Left lung (tissue), 4 donors: ENCODE measurements at regions not wholly inside any gene's neighbourhood (a gene's known extent, or its start where the extent isn't known, plus 50 kb on each side); places are given as distances from the start of the nearest gene placed in this dataset.

Experiments
- ATAC-seq: fragments of 200-7000 bp; cut with Tn5 transposase; one replicate; pipeline ENCODE4 v1.9.1; 2020; ENCODE audit warnings: moderate library complexity
- DNase-seq, 4 donors: peaks; one replicate each; pipeline ENCODE4 v3.0.0-alpha.2; 2013 to 2020
- H3K27ac ChIP-seq, 2 donors: fragments of 200-600 bp; sonication (generic) in 1 of 2; one replicate each; pipeline versions ENCODE4 v1.5.0 to v1.8.0; 2020 to 2021
- H3K27me3 ChIP-seq, 2 donors: fragments of 200-600 bp; sonication (generic) in 1 of 2; one replicate each; pipeline versions ENCODE4 v1.5.0 to v1.8.0; 2020 to 2021
- H3K36me3 ChIP-seq, 2 donors: fragments of 200-600 bp; sonication (generic) in 1 of 2; one replicate each; pipeline versions ENCODE4 v1.5.0 to v1.8.0; 2020 to 2021
- H3K4me1 ChIP-seq, 2 donors: fragments of 200-600 bp; one replicate each; pipeline ENCODE4 v1.8.0; 2021
- H3K4me3 ChIP-seq, 2 donors: fragments of 200-600 bp; sonication (generic) in 1 of 2; one replicate each; pipeline versions ENCODE4 v1.5.0 to v1.8.0; 2020 to 2021; ENCODE audit warnings: mild to moderate bottlenecking in 1 of 2
- H3K9me3 ChIP-seq, 2 donors: fragments of 200-600 bp; sonication (generic) in 1 of 2; one replicate each; pipeline versions ENCODE4 v1.5.0 to v1.8.0; 2020 to 2021
- intact Hi-C, 2 donors: fragments of 100-400 bp; cut with DNase I; formaldehyde crosslinking; loops; one replicate each; pipeline versions ENCODE4 v1.11.2 to v1.14.2; 2022
- TF ChIP-seq, protein P1 (sequence below), 2 donors: fragments of 200-600 bp; sonication (generic) in 1 of 2; IDR thresholded peaks; one replicate each; pipeline versions ENCODE4 v1.5.0 to v1.8.0; 2021; ENCODE audit warnings: antibody characterized with exemption in 2 of 2
- donor health status: DM: no; HTN: yes; CAD: no.
- donor health status: DM: no; HTN: no; CAD: no.

DNA sequence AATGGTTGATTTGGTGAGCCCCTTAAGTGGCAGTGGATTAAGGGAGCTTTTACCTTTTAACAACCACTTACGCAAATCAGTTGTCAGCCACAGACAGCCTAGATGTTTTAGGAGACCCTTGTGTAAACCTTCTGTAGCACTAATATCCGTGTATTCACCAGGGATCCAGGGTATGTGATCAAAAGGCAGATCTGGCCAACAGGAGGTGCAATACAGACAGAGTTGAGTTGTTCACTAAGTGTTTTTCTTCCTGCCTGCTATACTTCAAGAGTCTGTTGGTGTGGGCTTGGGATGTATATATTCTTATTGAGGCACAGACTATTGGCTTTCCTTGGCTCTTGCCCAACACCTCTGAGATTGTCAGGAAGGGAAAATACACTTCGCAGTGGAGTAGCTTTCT lies 175.1 kb downstream of the FAT3 start:
- Histone ChIP-seq H3K9me3 (no peaks in the 10 kb centered on the region), H3K27me3 (no peaks in the 10 kb centered on the region), H3K4me1 (no peaks in the 10 kb centered on the region), H3K27ac (no peak overlapping the region), H3K36me3 (no peaks in the 10 kb centered on the region), H3K4me3 (no peak overlapping the region)
- TF ChIP-seq, protein P1, sequence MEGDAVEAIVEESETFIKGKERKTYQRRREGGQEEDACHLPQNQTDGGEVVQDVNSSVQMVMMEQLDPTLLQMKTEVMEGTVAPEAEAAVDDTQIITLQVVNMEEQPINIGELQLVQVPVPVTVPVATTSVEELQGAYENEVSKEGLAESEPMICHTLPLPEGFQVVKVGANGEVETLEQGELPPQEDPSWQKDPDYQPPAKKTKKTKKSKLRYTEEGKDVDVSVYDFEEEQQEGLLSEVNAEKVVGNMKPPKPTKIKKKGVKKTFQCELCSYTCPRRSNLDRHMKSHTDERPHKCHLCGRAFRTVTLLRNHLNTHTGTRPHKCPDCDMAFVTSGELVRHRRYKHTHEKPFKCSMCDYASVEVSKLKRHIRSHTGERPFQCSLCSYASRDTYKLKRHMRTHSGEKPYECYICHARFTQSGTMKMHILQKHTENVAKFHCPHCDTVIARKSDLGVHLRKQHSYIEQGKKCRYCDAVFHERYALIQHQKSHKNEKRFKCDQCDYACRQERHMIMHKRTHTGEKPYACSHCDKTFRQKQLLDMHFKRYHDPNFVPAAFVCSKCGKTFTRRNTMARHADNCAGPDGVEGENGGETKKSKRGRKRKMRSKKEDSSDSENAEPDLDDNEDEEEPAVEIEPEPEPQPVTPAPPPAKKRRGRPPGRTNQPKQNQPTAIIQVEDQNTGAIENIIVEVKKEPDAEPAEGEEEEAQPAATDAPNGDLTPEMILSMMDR (IDR thresholded peaks at IDR 0.05): no peak
- no peak for DNase-seq
- intact Hi-C loops: no loop called here
- ATAC-seq: no peak

DNA sequence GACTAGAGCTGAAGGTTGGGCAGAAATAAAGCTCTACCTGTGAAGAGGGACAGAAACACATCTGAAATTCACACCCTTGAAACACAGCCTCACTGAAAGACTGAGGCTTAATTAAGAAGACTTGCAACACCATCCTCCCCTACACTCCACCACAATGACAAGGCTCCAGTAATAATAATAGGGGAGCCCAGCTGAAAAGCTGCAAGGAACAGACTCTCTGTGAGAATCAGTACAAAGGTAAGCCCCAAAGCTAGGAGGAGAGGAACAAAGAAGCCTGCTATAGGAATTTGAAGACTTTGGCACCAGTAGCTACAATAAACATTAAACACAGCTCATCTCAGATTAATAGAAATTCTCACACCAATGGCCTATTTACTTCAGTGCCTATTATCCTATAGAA lies 176.9 kb downstream of the FAT3 start:
- no peaks in the 10 kb centered on the region for H3K36me3 ChIP-seq
- H3K9me3 ChIP-seq: no peaks in the 10 kb centered on the region
- no peaks in the 10 kb centered on the region for H3K4me1 ChIP-seq
- ATAC-seq: no peak
- intact Hi-C loops: no loop called here
- no peak for DNase-seq
- no peak overlapping the region for H3K4me3 ChIP-seq
- no peak overlapping the region for H3K27ac ChIP-seq
- H3K27me3 ChIP-seq: no peaks in the 10 kb centered on the region
- TF ChIP-seq, protein P1 (IDR thresholded peaks at IDR 0.05): no peak

GRCh38 chr11:92406472-92406871 lies 181.9 kb downstream of the FAT3 start:
- DNase-seq (no peak), ATAC-seq (peak; percentile 69)
- Histone ChIP-seq H3K4me1 (no peaks in the 10 kb centered on the region), H3K9me3 (no peaks in the 10 kb centered on the region), H3K27ac (no peak overlapping the region), H3K36me3 (no peaks in the 10 kb centered on the region), H3K27me3 (no peaks in the 10 kb centered on the region), H3K4me3 (no peak overlapping the region)
- TF ChIP-seq, protein P1 (IDR thresholded peaks at IDR 0.05): no peak
- intact Hi-C loops: no loop called here

GRCh38 chr11:92409355-92409754 lies 184.7 kb downstream of the FAT3 start:
- H3K9me3 ChIP-seq: no peaks in the 10 kb centered on the region
- TF ChIP-seq, protein P1 (IDR thresholded peaks at IDR 0.05): no peak
- H3K4me3 ChIP-seq: no peak overlapping the region
- no peak overlapping the region for H3K27ac ChIP-seq
- no peaks in the 10 kb centered on the region for H3K36me3 ChIP-seq
- DNase-seq: no peak
- H3K27me3 ChIP-seq: no peaks in the 10 kb centered on the region
- intact Hi-C loops: no loop called here
- no peaks in the 10 kb centered on the region for H3K4me1 ChIP-seq
- no peak for ATAC-seq

GRCh38 chr11:92409956-92410355 lies 185.3 kb downstream of the FAT3 start:
- no peaks in the 10 kb centered on the region for H3K9me3 ChIP-seq
- H3K27ac ChIP-seq: no peak overlapping the region
- no peak overlapping the region for H3K4me3 ChIP-seq
- DNase-seq: no peak
- intact Hi-C loops: no loop called here
- H3K4me1 ChIP-seq: no peaks in the 10 kb centered on the region
- ATAC-seq: no peak
- no peaks in the 10 kb centered on the region for H3K27me3 ChIP-seq
- no peaks in the 10 kb centered on the region for H3K36me3 ChIP-seq
- TF ChIP-seq, protein P1 (IDR thresholded peaks at IDR 0.05): no peak
